H9 (cell line): ENCODE measurements at regions not wholly inside any gene's neighbourhood (a gene's known extent, or its start where the extent isn't known, plus 50 kb on each side); places are given as distances from the start of the nearest gene placed in this dataset.

Experiments
- DNase-seq: peaks from one replicate; pipeline ENCODE4 v3.0.0-alpha.2; 2017
- H2AFZ ChIP-seq: one replicate; pipeline ENCODE4 v1.6.1; 2013; ENCODE audit warnings: mild to moderate bottlenecking, low read length, control low read depth, moderate library complexity
- H2AK5ac ChIP-seq: 2 replicates; pipeline ENCODE4 v1.6.1; 2013; ENCODE audit warnings: low read length, control low read depth, mixed read lengths; ENCODE audit not compliant: insufficient read length
- H2BK120ac ChIP-seq: one replicate; pipeline ENCODE4 v1.6.1; 2013; ENCODE audit warnings: low read depth, mild to moderate bottlenecking, low read length, control low read depth, inconsistent platforms; ENCODE audit not compliant: poor library complexity, severe bottlenecking
- H2BK12ac ChIP-seq: 2 replicates; pipeline ENCODE4 v1.6.1; 2013; ENCODE audit warnings: low read length, control low read depth, mixed read lengths, low read depth; ENCODE audit not compliant: insufficient read length
- H2BK15ac ChIP-seq: 2 replicates; pipeline ENCODE4 v1.6.1; 2013; ENCODE audit warnings: low read depth, low read length, control low read depth
- H2BK20ac ChIP-seq: one replicate; pipeline ENCODE4 v1.6.1; 2013; ENCODE audit warnings: low read depth, mild to moderate bottlenecking, low read length, control low read depth, inconsistent platforms; ENCODE audit not compliant: poor library complexity, severe bottlenecking
- H2BK5ac ChIP-seq: 2 replicates; pipeline ENCODE4 v1.6.1; 2013; ENCODE audit warnings: low read length, control low read depth, mixed read lengths; ENCODE audit not compliant: insufficient read length
- H3K14ac ChIP-seq: 2 replicates; pipeline ENCODE4 v1.6.1; 2013; ENCODE audit warnings: low read length, control low read depth; ENCODE audit not compliant: insufficient read depth
- H3K18ac ChIP-seq: 2 replicates; pipeline ENCODE4 v1.6.1; 2013; ENCODE audit warnings: low read depth, mild to moderate bottlenecking, mixed read lengths, low read length, control low read depth; ENCODE audit not compliant: insufficient read length
- H3K23ac ChIP-seq: 2 replicates; pipeline ENCODE4 v1.6.1; 2013; ENCODE audit warnings: low read length, control low read depth, mixed read lengths, low read depth; ENCODE audit not compliant: insufficient read length
- H3K23me2 ChIP-seq: 2 replicates; pipeline ENCODE4 v1.6.1; 2013; ENCODE audit warnings: low read depth, mild to moderate bottlenecking, mixed read lengths, low read length, control low read depth; ENCODE audit not compliant: insufficient read length, poor library complexity, severe bottlenecking
- H3K27ac ChIP-seq: 2 replicates; pipeline ENCODE4 v1.5.1; 2013; ENCODE audit warnings: low read length, control low read depth, mixed read lengths, low read depth; ENCODE audit not compliant: insufficient read length
- H3K27me3 ChIP-seq: 2 replicates; pipeline ENCODE4 v1.6.1; 2013; ENCODE audit warnings: low read length, control low read depth, inconsistent platforms; ENCODE audit not compliant: insufficient read depth
- H3K4ac ChIP-seq: 2 replicates; pipeline ENCODE4 v1.6.1; 2013; ENCODE audit warnings: low read depth, mild to moderate bottlenecking, control low read depth, inconsistent platforms, low read length, moderate library complexity
- H3K4me1 ChIP-seq: 2 replicates; pipeline ENCODE4 v1.6.1; 2013; ENCODE audit warnings: low read length, control low read depth, inconsistent platforms; ENCODE audit not compliant: insufficient read depth
- H3K4me2 ChIP-seq: 2 replicates; pipeline ENCODE4 v1.6.1; 2013; ENCODE audit warnings: low read length, control low read depth, mixed read lengths; ENCODE audit not compliant: insufficient read length, insufficient read depth
- H3K56ac ChIP-seq: 2 replicates; pipeline ENCODE4 v1.6.1; 2013; ENCODE audit warnings: low read depth, mild to moderate bottlenecking, mixed read lengths, low read length, control low read depth; ENCODE audit not compliant: insufficient read length
- H3K79me1 ChIP-seq: 2 replicates; pipeline ENCODE4 v1.6.1; 2013; ENCODE audit warnings: low read depth, mild to moderate bottlenecking, moderate library complexity, low read length, control low read depth, inconsistent platforms; ENCODE audit not compliant: insufficient read depth, poor library complexity, severe bottlenecking
- H3K79me2 ChIP-seq: 2 replicates; pipeline ENCODE4 v1.6.1; 2013; ENCODE audit warnings: low read length, control low read depth, inconsistent platforms; ENCODE audit not compliant: insufficient read depth
- H3K9ac ChIP-seq: 2 replicates; pipeline ENCODE4 v1.6.1; 2013; ENCODE audit warnings: low read length, control low read depth, mixed read lengths; ENCODE audit not compliant: insufficient read length; ENCODE audit errors: extremely low read depth
- H3K9me3 ChIP-seq: one replicate; pipeline ENCODE4 v1.6.1; 2013; ENCODE audit warnings: low read depth, low read length, inconsistent platforms; ENCODE audit not compliant: control insufficient read depth
- H3T11ph ChIP-seq: one replicate; pipeline ENCODE4 v1.6.1; 2013; ENCODE audit warnings: mild to moderate bottlenecking, low read length, control low read depth, inconsistent platforms
- H4K20me1 ChIP-seq: one replicate; pipeline ENCODE4 v1.6.1; 2013; ENCODE audit not compliant: control insufficient read depth, insufficient read length, insufficient read depth
- H4K5ac ChIP-seq: 2 replicates; pipeline ENCODE4 v1.6.1; 2013; ENCODE audit warnings: low read depth, mild to moderate bottlenecking, mixed read lengths, low read length, control low read depth; ENCODE audit not compliant: insufficient read length
- H4K8ac ChIP-seq: replicated peaks from 2 replicates; pipeline ENCODE4 v1.6.1; 2013; ENCODE audit warnings: low read length, control low read depth, mixed read lengths, low read depth; ENCODE audit not compliant: insufficient read length
- H4K91ac ChIP-seq: 2 replicates; pipeline ENCODE4 v1.6.1; 2013; ENCODE audit warnings: low read depth, mild to moderate bottlenecking, moderate library complexity, mixed read lengths, low read length, control low read depth; ENCODE audit not compliant: insufficient read length
- H3K27ac Mint-ChIP-seq, 3 experiments: 2 replicates in 2 of 3; 3 replicates in 1 of 3; pipeline ENCODE4 v1.8.0; 2020 to 2021; ENCODE audit warnings: mixed read lengths in 3 of 3, mild to moderate bottlenecking in 1 of 3, moderate library complexity in 1 of 3
- H3K27me3 Mint-ChIP-seq: 2 replicates; pipeline ENCODE4 v1.8.0; 2021; ENCODE audit warnings: low read depth, mild to moderate bottlenecking, moderate library complexity, mixed read lengths
- H3K36me3 Mint-ChIP-seq, 3 experiments: 2 replicates in 2 of 3; 3 replicates in 1 of 3; pipeline ENCODE4 v1.8.0; 2020 to 2021; ENCODE audit warnings: low read depth in 3 of 3, mixed read lengths in 3 of 3; ENCODE audit not compliant: insufficient read depth in 1 of 3
- H3K4me1 Mint-ChIP-seq, 2 experiments: 2 replicates each; pipeline ENCODE4 v1.8.0; 2020; ENCODE audit warnings: mixed read lengths in 2 of 2
- H3K4me3 Mint-ChIP-seq, 2 experiments: 2 replicates in 1 of 2; 3 replicates in 1 of 2; pipeline ENCODE4 v1.8.0; 2020 to 2021; ENCODE audit warnings: mild to moderate bottlenecking in 2 of 2, mixed read lengths in 2 of 2, moderate library complexity in 1 of 2
- H3K9me3 Mint-ChIP-seq, 2 experiments: 2 replicates in 1 of 2; 3 replicates in 1 of 2; pipeline ENCODE4 v1.8.0; 2020; ENCODE audit warnings: mild to moderate bottlenecking in 2 of 2, mixed read lengths in 2 of 2, moderate library complexity in 1 of 2
- CTCF ChIP-seq: fragments of 200-600 bp; sonication (generic); conservative IDR thresholded peaks from 3 replicates; pipeline ENCODE4 v1.8.0; 2021; ENCODE audit warnings: antibody characterized with exemption, mild to moderate bottlenecking
- WGBS: extraction: QIAGEN DNeasy Blood & Tissue Kit; methylation state at CpG from one replicate; pipeline ENCODE4 v1.1.7; 2013; ENCODE audit warnings: missing lambda C conversion rate, low lambda C conversion rate, mixed read lengths; ENCODE audit not compliant: insufficient read length; ENCODE audit errors: extremely low coverage; 5-methylcytosine and 5-hydroxymethylcytosine counted together

GRCh38 chr6:139801571-139802321 is 427.3 kb upstream of the CITED2 start:
- H3K4ac ChIP-seq: no peak overlapping the region
- no peaks in the 10 kb centered on the region for H3K23me2 ChIP-seq
- H2BK12ac ChIP-seq: no peak overlapping the region
- no peaks in the 10 kb centered on the region for H3K79me2 ChIP-seq
- no peaks in the 10 kb centered on the region for H3K27me3 ChIP-seq
- H3K18ac ChIP-seq: no peak overlapping the region
- no peak overlapping the region for H3K4me2 ChIP-seq
- no peak for DNase-seq
- no peaks in the 10 kb centered on the region for H4K20me1 ChIP-seq
- no peak for TF ChIP-seq CTCF
- H2BK15ac ChIP-seq: no peak overlapping the region
- H3K23ac ChIP-seq: no peak overlapping the region
- no peaks in the 10 kb centered on the region for H3K9me3 ChIP-seq
- H2AFZ ChIP-seq: no peak overlapping the region
- H2AK5ac ChIP-seq: no peak overlapping the region
- H3K56ac ChIP-seq: no peak overlapping the region
- Mint-ChIP-seq H3K27me3 (no peaks in the 10 kb centered on the region), H3K27ac (no peak overlapping the region), H3K36me3 (peaks cover 0 to 3% (median 0%) of the 10 kb centered on the region in 3 experiments; a peak in 2 of 7 replicates), H3K4me1 (no peaks in the 10 kb centered on the region), H3K4me3 (no peak overlapping the region), H3K9me3 (peaks cover 0 to 2% of the 10 kb centered on the region in 2 experiments; a peak in 3 of 5 replicates)
- H2BK20ac ChIP-seq: no peak overlapping the region
- no CpG with 5 or more reads among the region's 2 CpGs for WGBS
- no peak overlapping the region for H4K8ac ChIP-seq
- H3K4me1 ChIP-seq: no peaks in the 10 kb centered on the region
- H4K5ac ChIP-seq: no peak overlapping the region
- H3K27ac ChIP-seq: no peak overlapping the region
- H2BK120ac ChIP-seq: no peak overlapping the region
- H3T11ph ChIP-seq: no peak overlapping the region
- no peak overlapping the region for H3K14ac ChIP-seq
- no peaks in the 10 kb centered on the region for H3K79me1 ChIP-seq
- H4K91ac ChIP-seq: no peak overlapping the region
- H3K9ac ChIP-seq: no peak overlapping the region
- no peak overlapping the region for H2BK5ac ChIP-seq
